Prostate gland (tissue), 2 donors: ENCODE measurements at regions not wholly inside any gene's neighbourhood (a gene's known extent, or its start where the extent isn't known, plus 50 kb on each side); places are given as distances from the start of the nearest gene placed in this dataset.
"Not testable (repeated sequence)": the region's sequence is repeated elsewhere in the genome, so short reads cannot be mapped to it uniquely, and the experiment has no call there.

ENCODE experiments used
- DNase-seq: peaks from one replicate; pipeline ENCODE4 v3.0.0-alpha.2; 2019; ENCODE audit warnings: low spot score
- H3K27ac ChIP-seq, 2 donors: fragments of 200-600 bp; sonication (generic); 2 replicates each; pipeline ENCODE4 v1.5.1; 2017 to 2019
- H3K27me3 ChIP-seq: fragments of 200-600 bp; sonication (generic); replicated peaks from 2 replicates; pipeline ENCODE4 v1.5.1; 2019; ENCODE audit not compliant: insufficient read depth
- H3K36me3 ChIP-seq, 2 donors: fragments of 200-600 bp; sonication (generic); 1 replicate in 1 of 2; 2 replicates in 1 of 2; pipeline versions ENCODE4 v1.5.1 to v1.8.1; 2017 to 2019
- H3K4me1 ChIP-seq: fragments of 200-600 bp; sonication (generic); replicated peaks from 2 replicates; pipeline ENCODE4 v1.5.1; 2019
- H3K4me3 ChIP-seq, 2 donors: fragments of 200-600 bp; sonication (generic); 2 replicates each; pipeline ENCODE4 v1.5.1; 2017 to 2019
- H3K9me3 ChIP-seq: fragments of 200-600 bp; sonication (generic); 2 replicates; pipeline ENCODE4 v1.5.1; 2017
- WGBS: methylation state at CpG from one replicate; pipeline ENCODE4 v1.1.5; 2018; 5-methylcytosine and 5-hydroxymethylcytosine counted together
- intact Hi-C: fragments of 100-400 bp; cut with DNase I; formaldehyde crosslinking; loops from one replicate; pipeline ENCODE4 v1.14.2; 2022
- small RNA-seq, 2 donors: library from RNA; depleted of rRNA; stranded (forward); fragments of <200 nt; gene quantifications; one replicate each; pipeline ENCODE3, GENCODE V24; 2016

DNA sequence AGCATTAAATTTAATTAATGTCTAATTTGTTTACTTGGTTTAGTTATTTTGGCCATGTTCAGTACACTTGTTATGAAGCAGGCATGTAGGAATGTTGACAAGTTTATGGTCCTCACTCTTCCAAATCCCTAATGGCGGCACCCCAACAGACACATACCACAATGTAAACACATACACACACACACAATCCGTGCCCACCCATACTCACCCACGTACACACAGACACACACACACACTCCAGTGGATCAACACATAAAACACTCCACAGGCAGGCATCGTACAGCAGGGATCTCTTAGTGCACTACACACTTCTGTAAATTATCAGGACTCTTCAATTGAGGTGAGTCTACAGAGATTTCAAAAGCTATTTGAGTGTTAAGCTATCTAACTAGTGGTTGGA is 767.5 kb downstream of the FOXD4L6 start:
- WGBS = 49% methylated on average over 4 of the region's 4 CpGs
- H3K9me3 ChIP-seq, H3K36me3 ChIP-seq, H3K27me3 ChIP-seq, DNase-seq, H3K27ac ChIP-seq, intact Hi-C loops, H3K4me3 ChIP-seq, H3K4me1 ChIP-seq: not testable (repeated sequence)

GRCh38 chr9:40330958-40331357 is 797.5 kb downstream of the FOXD4L6 start:
- intact Hi-C loops = not testable (repeated sequence)

GRCh38 chr9:40328907-40329306 is 799.6 kb downstream of the FOXD4L6 start:
- intact Hi-C loops, H3K4me3 ChIP-seq, H3K4me1 ChIP-seq, DNase-seq, H3K9me3 ChIP-seq, H3K27me3 ChIP-seq, H3K27ac ChIP-seq, H3K36me3 ChIP-seq: not testable (repeated sequence)
- WGBS = no CpG with 5 or more reads among the region's 8 CpGs

More at GRCh38 chr9:40330958-40331357, 797.5 kb downstream of the FOXD4L6 start:
- H3K4me3 ChIP-seq, DNase-seq, H3K4me1 ChIP-seq, H3K9me3 ChIP-seq, H3K27ac ChIP-seq, H3K36me3 ChIP-seq, H3K27me3 ChIP-seq: not testable (repeated sequence)
- 88% methylated on average over 2 of the region's 2 CpGs for WGBS

GRCh38 chr9:40326179-40326578 is 802.3 kb downstream of the FOXD4L6 start:
- intact Hi-C loops, H3K9me3 ChIP-seq, DNase-seq, H3K4me3 ChIP-seq, H3K36me3 ChIP-seq, H3K4me1 ChIP-seq, H3K27me3 ChIP-seq, H3K27ac ChIP-seq: not testable (repeated sequence)
- no CpG with 5 or more reads among the region's 2 CpGs for WGBS

GRCh38 chr9:40322730-40323129 is 805.8 kb downstream of the FOXD4L6 start:
- 100% methylated on average over 3 of the region's 6 CpGs for WGBS
- intact Hi-C loops, H3K4me1 ChIP-seq, H3K27ac ChIP-seq, H3K36me3 ChIP-seq, H3K9me3 ChIP-seq, H3K27me3 ChIP-seq, H3K4me3 ChIP-seq: not testable (repeated sequence)
- DNase-seq = peak; percentile 2

DNA sequence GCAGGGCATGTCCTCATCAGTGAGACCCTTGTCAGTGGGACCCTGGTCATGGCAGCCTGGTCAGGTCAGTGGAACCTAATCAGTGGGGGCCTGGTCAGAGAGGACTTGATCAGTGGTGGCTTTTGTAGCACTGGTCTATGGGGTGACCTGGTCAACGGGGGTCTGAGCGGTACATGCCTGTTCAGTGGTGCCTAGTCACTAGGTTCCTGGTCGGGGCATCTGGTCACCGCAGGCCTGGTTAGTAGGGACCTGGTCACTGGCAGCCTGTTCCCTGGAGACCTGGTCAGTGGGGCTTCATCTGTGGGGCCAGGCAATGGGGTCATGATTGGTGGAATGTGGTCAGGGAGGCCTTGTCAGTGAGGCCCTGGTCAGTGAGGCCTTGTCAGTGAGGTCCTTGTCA is 806.6 kb downstream of the FOXD4L6 start:
- DNase-seq, H3K36me3 ChIP-seq, H3K27ac ChIP-seq, intact Hi-C loops, H3K4me1 ChIP-seq, H3K4me3 ChIP-seq, H3K9me3 ChIP-seq, H3K27me3 ChIP-seq: not testable (repeated sequence)
- no CpG with 5 or more reads among the region's 4 CpGs for WGBS

DNA sequence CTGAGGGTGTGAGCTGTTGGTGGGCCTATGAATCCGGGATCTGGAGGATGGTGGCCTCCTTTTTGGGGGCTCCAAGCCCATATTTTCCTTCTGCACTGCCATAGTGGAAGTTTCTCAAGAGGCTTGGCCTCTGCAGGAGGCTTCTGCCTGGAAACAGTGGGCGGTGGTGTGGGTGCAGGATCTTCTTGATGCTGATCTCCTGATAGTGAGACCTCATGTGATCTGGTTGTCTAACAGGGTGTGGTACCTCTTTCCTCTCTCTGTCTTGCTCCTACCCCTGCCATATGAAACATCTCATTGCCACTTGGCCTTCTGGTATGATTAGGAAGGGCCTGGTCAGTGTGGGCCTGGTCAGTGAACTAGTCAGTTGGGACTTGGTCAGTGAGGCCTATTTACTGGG is 807.3 kb downstream of the FOXD4L6 start:
- H3K27me3 ChIP-seq, H3K36me3 ChIP-seq, intact Hi-C loops, H3K4me3 ChIP-seq, H3K9me3 ChIP-seq, H3K4me1 ChIP-seq, DNase-seq, H3K27ac ChIP-seq: not testable (repeated sequence)
- WGBS = no CpG with 5 or more reads among the region's 2 CpGs

- H3K9me3 ChIP-seq, H3K27ac ChIP-seq, DNase-seq, H3K4me1 ChIP-seq, H3K36me3 ChIP-seq, intact Hi-C loops, H3K27me3 ChIP-seq, H3K4me3 ChIP-seq: not testable (repeated sequence)
- whole genome bisulfite sequencing = no CpG with 5 or more reads among the region's 1 CpG
These were observed 813.3 kb downstream of the FOXD4L6 start for GRCh38 chr9:40315215-40315614.

GRCh38 chr9:40289999-40290398 is 838.5 kb downstream of the FOXD4L6 start:
- not testable (repeated sequence) for H3K36me3 ChIP-seq

More at GRCh38 chr9:40289999-40290398, 838.5 kb downstream of the FOXD4L6 start:
- H3K9me3 ChIP-seq, H3K27ac ChIP-seq, DNase-seq, intact Hi-C loops, H3K4me1 ChIP-seq, H3K4me3 ChIP-seq, H3K27me3 ChIP-seq: not testable (repeated sequence)
- WGBS = 94% methylated on average over 4 of the region's 6 CpGs

Small RNAs in the stretch of these regions (small RNA-seq; reads per million reads assigned to genes)
- gene AL591471.1 (0 reads per million in 2 donors), gene BX664727.2 (0 reads per million in 2 donors)
